Kidney capillary endothelial cell (primary cell): ENCODE measurements at regions not wholly inside any gene's neighbourhood (a gene's known extent, or its start where the extent isn't known, plus 50 kb on each side); places are given as distances from the start of the nearest gene placed in this dataset.

Experiments
- DNase-seq: peaks from one replicate; pipeline ENCODE4 v3.0.0-alpha.2; 2018; ENCODE audit warnings: low spot score

DNA sequence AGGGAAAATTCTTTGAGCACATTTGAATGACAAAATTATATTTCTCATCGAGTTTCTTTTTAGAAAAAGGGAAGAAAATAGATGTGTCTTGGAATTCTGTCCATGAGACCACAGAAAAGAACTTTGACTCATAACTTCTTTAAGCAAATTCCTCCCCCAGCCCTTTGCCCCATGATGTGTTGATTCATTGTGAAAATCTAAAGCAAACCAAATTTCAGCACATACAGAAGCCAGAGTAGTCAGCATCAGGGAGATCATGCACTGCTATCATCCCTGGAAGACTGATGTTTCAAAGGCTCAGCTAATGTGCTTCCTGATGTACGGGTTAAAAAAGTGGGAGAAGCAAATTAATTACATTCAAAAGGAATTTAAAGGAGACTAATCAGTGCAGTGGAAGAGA is 159.7 kb downstream of the FAT3 start:
- DNase-seq = no peak

DNA sequence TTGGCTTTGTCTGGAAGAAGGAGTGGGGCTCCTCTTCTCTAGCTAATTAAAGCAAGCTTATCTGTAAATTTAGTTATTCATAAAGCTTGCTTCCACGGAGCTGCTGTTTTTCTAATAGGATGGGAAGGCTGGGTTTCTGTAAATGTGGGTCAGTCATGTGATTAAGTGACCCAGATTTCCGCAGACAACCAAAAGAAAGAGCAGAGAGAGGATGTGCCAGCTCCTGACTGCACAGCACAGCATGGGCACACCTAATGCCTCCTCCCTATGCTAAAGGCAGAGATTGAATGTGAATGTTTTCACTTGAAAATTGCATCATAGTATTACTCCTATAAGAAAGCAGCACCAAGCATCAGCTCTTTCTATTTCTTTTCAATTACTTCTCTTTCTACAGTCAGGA is 160.2 kb downstream of the FAT3 start:
- DNase-seq = no peak

DNA sequence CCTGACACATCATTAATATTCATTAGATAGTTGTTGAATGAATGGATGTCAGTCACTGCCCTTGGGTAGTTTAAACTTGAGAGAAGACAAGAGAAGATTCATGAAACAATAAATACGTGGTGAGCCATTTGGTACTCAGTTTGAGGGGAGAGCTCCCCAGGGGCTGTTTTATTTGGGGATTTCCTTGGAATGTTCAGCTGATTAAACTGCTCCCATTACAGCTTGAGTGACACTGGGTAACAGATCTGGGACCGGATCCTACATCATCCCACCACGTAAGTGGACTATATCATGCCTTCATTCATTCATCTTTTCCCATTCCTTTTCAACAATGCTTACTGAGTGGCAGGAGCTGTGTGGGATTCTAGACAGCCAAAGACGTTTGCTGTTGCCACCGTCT is 162.0 kb downstream of the FAT3 start:
- DNase-seq = no peak

DNA sequence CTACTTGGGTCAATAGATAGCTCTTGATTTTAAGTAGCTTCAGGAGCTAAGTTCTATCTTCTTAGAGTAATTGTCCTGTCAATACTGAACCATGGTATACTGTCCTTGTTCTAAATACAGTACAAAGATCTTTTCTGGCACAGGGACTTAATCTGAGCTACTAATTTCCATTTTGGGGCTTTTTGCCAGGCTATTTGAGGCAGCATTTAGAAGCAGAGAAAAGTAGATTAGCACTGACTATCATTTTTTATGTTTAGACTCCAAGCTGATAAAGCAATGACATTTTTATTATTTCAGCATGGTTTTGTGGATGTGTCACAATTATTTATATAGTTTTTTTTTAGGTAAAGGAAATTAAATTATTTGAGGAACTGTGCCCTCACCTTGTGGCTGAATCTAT is 163.2 kb downstream of the FAT3 start:
- DNase-seq = no peak

DNA sequence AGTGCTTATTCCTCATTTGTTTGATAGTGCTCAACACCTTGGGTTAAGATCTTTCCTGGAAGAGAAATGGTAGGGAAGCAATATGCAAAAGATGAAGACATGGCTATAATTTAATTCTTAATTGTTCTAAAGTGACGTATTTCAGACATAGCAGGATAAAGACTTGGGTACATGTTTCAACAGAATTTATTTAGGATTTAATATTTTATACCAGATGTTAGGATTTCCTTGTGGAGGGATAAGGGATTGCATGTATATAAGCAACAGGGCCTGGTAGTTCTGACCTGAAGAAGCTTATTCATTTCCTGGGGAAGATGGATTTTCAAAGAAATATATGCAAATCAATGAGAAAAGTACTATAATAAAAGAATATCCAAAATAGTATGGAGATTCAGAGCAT is 163.8 kb downstream of the FAT3 start:
- DNase-seq = peak; percentile 5

DNA sequence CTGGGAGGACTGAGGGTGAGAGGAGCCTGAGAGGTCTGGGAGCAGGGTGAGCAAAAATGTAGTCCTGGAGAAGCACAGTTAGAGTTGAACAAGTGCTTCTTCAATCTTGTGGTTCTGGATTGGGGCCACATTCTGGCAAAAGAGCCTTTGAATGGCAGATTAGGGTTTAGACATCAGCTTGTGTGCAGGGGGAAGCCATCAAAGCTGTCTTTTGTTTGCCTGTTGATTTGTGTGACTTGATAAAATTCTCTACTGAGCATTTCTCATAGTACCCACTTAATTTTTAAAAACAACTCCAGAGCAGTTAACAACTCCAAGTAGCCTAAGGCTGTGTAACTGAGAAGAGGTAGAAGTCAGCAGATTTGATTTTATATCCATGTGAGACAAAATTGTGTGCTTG is 166.2 kb downstream of the FAT3 start:
- no peak for DNase-seq

DNA sequence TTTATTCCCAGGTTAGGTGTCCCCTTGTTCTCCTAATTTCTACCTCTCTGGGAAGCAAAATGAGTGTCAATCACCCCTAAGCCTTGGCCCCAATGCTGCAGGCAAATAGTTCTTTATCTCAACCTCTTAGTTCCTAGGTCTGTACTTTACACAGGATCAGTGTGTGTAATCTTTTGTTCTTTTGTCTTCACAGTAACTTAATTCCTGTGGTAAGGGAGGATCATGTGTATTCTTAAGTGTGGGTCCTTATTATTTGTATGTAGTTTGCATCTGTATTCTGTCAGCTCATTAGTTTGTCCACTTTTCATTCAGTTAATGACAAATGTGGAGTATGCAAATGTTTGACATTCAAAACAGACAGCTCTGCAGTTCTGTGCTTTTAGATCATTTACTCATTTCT is 166.7 kb downstream of the FAT3 start:
- DNase-seq = no peak

DNA sequence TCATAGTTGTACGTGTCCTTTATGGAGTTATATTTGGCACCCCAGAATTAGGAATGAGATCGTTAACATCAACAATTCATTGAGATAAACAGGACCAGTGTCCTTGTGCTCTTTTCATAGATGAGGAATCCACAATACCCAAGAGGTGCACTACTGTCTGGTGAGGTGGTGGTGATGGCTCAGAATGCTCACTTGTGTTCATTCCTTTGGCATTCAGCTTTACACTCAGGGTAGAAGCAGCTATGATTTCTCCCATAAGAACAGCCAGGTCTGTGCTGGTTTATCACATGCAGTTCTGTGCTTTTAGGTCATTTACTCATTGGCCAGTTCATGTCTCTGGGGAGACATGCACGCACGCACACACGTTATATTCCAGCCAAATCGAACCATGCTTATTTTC is 167.2 kb downstream of the FAT3 start:
- DNase-seq = no peak

DNA sequence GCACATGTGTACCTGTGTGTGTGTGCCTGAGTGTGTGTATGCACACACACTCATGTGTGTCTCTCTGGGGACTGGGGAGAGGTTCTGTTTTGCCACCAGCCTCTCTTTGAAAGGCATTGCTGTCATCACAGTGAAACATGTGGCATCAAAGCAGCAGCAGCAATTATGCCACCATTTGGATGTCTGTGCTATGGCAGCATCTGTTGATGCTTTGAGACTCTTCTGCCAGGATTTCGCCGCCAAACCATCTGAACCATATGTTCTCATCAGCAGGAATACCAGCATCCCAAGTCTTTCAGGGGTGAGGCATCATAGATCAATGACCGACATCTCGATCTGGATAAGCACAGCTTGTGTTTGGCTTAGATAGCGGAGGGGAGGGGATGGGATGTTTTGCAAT is 168.6 kb downstream of the FAT3 start:
- no peak for DNase-seq

DNA sequence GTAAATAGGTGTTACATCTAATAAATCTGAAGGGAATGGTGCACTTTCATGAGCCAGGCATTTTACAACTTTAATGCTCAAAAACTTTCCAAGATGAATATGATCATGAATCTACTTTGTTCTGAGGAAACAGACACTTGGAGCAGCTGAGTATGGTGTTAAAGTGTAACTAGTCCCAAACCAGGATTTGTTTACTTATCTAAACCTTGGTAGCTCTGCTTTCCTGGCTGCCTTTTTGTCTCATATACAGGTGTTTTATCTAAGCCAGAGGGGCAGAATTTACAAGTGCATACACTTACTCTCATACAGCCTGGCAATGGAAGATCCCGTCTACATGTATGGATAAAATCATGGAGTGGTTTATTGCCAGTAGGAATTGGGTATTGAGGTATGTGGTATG is 171.5 kb downstream of the FAT3 start:
- no peak for DNase-seq

DNA sequence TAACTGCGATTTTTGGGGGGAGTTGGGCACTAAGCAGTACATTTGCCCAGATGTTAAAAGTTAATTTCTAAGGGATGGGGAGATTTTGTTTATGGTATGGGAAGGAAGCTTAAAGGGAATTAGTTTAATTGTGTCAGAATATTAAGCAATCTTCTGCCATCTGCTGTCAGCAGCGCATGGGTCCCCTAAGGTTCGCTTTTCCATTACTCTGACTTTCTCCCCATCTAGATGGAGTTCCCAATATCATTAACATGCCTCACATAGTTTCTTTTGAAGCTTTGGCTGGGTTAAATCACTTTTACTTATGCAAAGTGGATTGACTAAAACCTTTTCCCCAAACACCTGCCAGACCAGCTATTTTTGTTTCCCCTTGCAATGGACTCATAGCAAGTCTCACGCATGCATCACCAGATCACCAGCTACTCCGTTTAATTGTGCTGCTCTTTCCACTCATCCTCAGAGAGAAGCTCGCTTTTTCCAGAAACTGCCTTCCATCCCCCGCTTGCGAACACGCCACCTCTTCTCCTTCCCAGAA is 172.7 kb downstream of the FAT3 start:
- DNase-seq = no peak

DNA sequence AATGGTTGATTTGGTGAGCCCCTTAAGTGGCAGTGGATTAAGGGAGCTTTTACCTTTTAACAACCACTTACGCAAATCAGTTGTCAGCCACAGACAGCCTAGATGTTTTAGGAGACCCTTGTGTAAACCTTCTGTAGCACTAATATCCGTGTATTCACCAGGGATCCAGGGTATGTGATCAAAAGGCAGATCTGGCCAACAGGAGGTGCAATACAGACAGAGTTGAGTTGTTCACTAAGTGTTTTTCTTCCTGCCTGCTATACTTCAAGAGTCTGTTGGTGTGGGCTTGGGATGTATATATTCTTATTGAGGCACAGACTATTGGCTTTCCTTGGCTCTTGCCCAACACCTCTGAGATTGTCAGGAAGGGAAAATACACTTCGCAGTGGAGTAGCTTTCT is 175.1 kb downstream of the FAT3 start:
- no peak for DNase-seq

DNA sequence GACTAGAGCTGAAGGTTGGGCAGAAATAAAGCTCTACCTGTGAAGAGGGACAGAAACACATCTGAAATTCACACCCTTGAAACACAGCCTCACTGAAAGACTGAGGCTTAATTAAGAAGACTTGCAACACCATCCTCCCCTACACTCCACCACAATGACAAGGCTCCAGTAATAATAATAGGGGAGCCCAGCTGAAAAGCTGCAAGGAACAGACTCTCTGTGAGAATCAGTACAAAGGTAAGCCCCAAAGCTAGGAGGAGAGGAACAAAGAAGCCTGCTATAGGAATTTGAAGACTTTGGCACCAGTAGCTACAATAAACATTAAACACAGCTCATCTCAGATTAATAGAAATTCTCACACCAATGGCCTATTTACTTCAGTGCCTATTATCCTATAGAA is 176.9 kb downstream of the FAT3 start:
- no peak for DNase-seq

DNA sequence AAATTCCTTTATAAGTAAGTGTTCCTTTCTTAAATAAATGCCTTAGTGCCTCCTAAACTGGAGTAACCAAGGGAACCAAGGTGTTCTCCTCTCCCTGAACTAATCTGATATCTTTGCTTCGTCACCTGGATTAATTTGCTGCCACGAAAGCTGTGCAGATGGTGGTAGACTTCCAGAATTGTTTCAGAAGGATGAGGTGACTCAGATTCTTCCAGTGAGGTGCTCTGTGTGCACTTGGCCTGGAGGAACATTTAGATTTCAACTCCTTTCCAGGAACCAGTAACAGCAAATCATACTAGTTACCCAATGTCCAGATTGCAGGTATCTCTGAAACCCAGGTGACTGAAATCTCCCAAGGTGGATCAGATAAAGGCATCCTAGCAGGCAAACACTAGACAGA is 181.9 kb downstream of the FAT3 start:
- DNase-seq = no peak

DNA sequence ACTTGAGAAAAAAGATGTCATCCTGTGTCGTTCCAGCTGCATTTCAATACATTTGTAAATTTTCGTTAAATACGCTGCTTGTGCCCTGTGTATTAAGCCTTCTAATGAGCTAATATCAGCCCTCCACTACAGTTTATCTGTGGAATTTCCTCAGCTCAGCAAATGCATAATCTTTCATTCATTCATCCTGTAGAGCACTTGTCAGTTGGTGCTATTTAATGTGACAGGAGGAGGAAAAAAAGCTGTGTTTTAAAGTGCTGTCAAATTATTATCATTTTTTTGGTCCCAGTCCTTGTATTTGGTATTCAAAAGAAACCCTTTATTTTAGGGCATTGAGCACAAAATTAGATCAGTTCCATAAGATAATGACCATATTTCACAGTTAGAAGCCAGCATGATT is 184.7 kb downstream of the FAT3 start:
- DNase-seq = no peak

DNA sequence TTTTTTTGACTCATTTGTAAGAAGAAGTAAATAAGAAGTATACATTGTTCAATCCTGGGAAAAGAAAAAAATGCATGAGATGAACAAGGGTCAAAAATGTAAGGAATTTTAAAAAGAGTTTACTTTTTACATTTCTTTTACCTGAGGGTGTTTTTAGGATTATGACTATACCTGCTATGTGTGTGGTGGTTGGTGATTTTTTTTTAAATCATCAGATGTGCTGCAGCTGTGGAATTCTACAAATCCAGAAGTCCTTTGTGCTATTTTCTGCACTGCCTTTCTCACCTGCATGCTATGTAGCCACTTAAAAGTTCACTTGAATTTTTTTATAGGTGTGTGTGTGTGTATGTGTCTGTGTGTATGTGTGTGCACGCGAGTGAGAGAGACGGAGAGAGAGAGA is 185.3 kb downstream of the FAT3 start:
- no peak for DNase-seq

DNA sequence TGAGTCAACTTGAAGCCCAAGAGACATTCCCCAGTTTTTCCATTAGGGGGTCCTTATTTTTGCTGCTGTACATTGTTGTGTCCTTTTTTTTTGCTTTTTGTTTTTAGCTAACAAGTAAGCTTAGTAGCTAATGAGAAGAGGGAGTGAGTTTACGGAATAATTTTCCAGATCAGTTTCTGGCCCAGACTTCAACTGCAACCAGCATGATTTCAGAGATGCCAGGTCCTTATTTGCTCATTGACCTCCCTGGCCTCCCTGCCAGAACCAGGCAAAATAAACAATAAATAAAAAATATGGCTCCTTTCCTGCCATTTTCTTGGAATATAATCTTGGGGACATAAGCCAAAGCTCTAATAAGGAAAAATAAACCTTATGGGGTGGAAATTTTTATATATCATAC is 185.9 kb downstream of the FAT3 start:
- DNase-seq = no peak

DNA sequence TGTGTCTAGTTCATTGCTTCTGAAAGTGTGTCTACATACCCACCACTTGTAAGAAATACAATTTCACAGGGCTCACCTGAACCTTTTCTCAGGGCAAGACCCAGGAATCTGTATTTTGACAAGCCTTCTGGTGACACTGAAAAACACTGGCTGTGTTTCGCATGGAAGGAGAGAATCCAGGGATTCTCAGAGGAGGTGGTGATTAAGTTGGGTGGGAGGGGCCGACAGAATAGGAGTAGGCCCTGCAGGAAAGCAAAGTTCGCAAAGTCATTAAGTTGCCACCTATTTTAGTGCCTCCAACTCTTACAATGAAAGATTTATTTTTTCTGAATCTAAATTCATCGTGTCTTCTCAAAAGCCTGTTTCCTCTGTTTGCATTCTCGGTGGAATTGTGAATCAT is 186.8 kb downstream of the FAT3 start:
- no peak for DNase-seq

DNA sequence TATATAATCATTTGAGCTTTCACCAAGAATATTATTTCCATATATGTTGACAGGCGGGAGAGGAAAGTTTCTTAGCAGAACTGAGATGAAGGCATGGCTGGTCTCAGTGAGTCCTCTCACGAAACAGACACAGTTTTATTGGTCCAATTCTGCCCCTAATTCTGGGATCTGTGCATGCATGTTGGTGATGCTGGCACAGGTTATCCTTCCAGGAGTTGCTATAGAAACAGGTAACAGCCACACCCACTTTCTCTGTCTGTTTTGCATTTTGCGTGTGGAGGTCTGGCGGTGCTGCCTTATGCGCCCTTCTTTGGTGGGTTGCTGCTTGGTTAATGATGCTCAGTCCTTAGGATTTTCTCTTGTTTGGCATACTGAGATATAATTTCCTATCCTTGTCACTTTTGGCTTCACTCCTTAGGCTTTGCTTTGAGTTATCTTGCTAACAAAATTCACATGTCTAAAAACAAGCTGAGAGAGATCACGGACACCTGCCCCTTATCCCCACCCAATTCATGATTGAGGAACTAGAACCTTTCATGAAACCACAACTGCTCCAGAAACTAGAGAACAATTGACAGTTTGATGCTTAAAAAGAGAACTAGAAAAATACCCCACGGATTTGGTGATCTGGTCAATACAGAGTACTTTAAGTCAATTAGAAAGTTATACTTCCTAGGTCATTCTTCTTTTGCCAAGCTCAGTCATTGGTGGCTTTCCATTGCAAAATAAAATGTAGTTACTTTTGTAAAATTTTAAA is 189.3 kb downstream of the FAT3 start:
- DNase-seq = no peak

DNA sequence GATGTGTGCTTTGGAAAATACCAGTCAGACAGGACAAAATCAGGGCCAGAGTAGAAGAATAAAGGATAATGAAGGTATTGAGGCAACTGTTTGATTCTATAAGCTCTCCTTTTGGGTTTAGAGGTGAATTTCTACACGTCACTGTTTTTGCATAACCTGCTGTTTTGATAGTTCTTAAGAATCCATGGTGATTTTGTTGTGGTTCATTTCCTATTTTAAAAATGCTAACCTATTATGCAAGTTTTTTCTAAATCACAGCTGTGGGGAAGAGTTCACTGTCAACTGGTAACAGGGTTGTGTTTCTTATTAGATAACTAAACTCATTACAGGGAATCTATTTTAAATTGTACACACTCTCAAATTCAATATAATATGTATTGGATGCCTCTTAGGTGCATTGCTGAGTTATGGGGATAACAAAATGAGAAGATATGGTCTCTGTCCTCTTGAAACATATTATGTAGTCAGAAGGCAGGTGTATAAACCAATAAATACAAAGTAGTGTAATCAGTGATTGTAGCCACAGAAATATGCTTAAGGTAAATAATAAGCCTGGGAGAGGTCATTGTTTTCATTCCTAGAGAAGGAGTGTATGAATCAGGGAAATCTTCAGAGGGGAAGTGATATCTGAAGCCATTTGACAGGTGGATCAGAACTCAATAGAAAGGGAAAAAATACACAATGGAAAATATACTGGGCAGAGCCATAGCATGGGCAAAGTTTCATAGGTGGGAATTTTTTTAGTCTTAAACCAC is 192.5 kb downstream of the FAT3 start:
- DNase-seq = no peak

DNA sequence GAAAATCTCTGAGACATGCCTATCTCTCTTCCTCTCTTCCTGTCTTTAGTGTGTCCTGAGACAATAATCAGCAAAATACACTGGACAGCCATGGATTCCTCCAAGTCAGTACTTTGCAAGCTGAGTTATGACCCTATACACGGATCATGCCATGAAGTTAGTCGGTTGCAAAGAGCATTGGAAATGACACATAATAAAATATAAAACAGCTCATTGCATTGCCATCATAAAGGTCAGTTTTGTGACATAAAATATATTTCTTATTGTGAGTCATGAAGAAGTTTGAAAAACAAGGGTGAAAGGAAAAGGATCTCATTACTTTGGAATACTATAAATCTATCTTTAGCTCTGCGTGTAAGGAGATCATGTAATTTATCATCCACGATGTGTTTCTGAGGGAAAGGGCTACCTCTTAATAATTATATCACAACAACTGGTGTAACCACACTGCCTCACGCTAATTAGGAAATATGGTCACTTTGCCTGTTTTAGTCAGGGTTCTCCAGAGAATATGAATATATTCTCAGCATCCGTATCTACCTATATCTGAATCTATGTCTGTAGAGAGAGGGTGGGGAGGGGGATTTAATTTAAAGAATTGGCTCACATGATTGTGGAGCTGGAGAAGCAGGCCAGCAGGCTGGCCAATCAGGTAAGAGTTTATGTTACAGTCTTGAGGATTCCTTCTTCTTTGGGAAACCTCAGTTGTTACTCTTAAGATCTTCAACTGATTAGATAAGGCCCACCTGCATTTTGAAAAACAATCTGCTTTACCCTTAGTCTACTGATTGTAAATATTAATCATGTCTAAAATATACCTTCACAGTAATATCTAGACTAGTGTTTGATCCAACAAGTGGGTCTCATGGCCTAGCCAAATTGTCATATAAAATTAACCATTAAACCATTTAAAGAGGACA is 198.8 kb downstream of the FAT3 start:
- DNase-seq = no peak

DNA sequence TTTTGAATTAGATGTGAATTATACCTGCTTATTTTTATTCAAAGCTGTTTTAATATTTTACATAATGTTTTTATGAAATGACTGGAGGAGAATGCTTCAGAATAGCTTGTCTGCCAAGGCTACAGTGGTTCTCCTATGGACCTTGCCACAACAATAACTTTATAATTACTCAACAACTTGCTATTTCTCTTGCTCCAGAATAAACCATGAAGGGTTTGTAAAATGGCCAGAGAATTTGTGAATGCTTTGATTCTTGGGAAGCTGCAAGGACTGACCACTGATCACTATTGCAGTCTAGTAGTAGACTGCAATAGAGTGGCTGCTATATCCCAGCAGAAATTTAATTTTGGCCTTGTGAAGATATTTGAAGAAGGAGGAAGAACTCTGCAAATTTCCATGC is 199.7 kb downstream of the FAT3 start:
- DNase-seq = no peak

DNA sequence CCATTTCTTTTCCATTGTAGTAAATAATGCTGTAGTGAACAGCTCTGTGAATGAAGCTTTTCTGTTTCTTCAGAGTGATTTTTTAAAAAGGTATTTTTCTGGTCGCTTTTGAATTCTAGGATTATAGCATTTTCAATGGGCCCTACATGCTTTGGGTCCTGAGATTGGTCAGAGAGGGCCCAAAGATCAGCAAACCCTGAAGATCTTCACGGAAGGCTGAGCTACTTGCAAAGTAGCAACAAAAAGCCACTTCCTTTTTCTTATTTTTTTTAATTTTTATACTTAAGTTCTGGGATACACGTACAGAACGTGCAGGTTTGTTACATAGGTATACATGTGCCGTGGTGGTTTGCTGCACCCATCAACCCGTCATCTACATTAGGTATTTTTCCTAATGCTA is 200.5 kb downstream of the FAT3 start:
- no peak for DNase-seq
